C4-2B (cell line): ENCODE measurements at regions not wholly inside any gene's neighbourhood (a gene's known extent, or its start where the extent isn't known, plus 50 kb on each side); places are given as distances from the start of the nearest gene placed in this dataset.

ENCODE experiments used
- H3K27ac ChIP-seq: fragments of 450-650 bp; 2 replicates; pipeline ENCODE4 v1.5.1; 2017
- CTCF ChIP-seq: fragments of 450-650 bp; conservative IDR thresholded peaks from 2 replicates; pipeline ENCODE4 v1.5.1; 2017; ENCODE audit warnings: mild to moderate bottlenecking
- ZFX ChIP-seq: fragments of 450-650 bp; IDR thresholded peaks from 2 replicates; pipeline ENCODE4 v1.6.1; 2017

GRCh38 chr4:35147761-35148160, 1096.6 kb downstream of the ARAP2 start:
- no peak overlapping the region for H3K27ac ChIP-seq
- no peak for TF ChIP-seq ZFX
- no peak for TF ChIP-seq CTCF

GRCh38 chr4:35151816-35152572, 1092.3 kb downstream of the ARAP2 start:
- no peak overlapping the region for H3K27ac ChIP-seq
- TF ChIP-seq CTCF = peak; percentile 69
- no peak for TF ChIP-seq ZFX

GRCh38 chr4:35163168-35163567, 1081.1 kb downstream of the ARAP2 start:
- H3K27ac ChIP-seq = no peak overlapping the region
- TF ChIP-seq CTCF = no peak
- no peak for TF ChIP-seq ZFX

- no peak overlapping the region for H3K27ac ChIP-seq
- TF ChIP-seq ZFX (no peak), CTCF (no peak)
Measured at GRCh38 chr4:35164063-35164462, 1080.3 kb downstream of the ARAP2 start.

GRCh38 chr4:35166466-35166865, 1077.8 kb downstream of the ARAP2 start:
- H3K27ac ChIP-seq = no peak overlapping the region
- TF ChIP-seq ZFX (no peak), CTCF (no peak)

GRCh38 chr4:35167385-35167784, 1076.9 kb downstream of the ARAP2 start:
- no peak for TF ChIP-seq CTCF
- TF ChIP-seq ZFX = no peak
- H3K27ac ChIP-seq = no peak overlapping the region

- no peak overlapping the region for H3K27ac ChIP-seq
- TF ChIP-seq CTCF (no peak), ZFX (no peak)
Measured at GRCh38 chr4:35175487-35175886, 1068.8 kb downstream of the ARAP2 start.
